Neural cell (in vitro differentiated cells): ENCODE measurements at regions not wholly inside any gene's neighbourhood (a gene's known extent, or its start where the extent isn't known, plus 50 kb on each side); places are given as distances from the start of the nearest gene placed in this dataset.

ENCODE experiments used
- H2AFZ ChIP-seq: fragments of 200-600, 300-800 bp; sonication (generic), shearing (Covaris generic); 2 replicates; pipeline ENCODE4 v1.6.0; 2014; ENCODE audit warnings: low read depth, mild to moderate bottlenecking, antibody characterized with exemption, low read length, moderate library complexity
- H3F3A ChIP-seq: fragments of 200-600 bp; shearing (Covaris generic); 2 replicates; pipeline ENCODE4 v1.6.1; 2016; ENCODE audit warnings: mild to moderate bottlenecking, moderate library complexity, mixed read lengths, antibody characterized with exemption, low read length; ENCODE audit not compliant: insufficient read depth, poor library complexity, severe bottlenecking
- H3K27ac ChIP-seq: fragments of 200-600, 300-800 bp; sonication (generic), shearing (Covaris generic); 2 replicates; pipeline ENCODE4 v1.5.1; 2014; ENCODE audit warnings: mild to moderate bottlenecking, low read length, moderate library complexity
- H3K27me3 ChIP-seq: fragments of 300-800, 200-600 bp; sonication (generic), shearing (Covaris generic); 2 replicates; pipeline ENCODE4 v1.6.0; 2014; ENCODE audit warnings: mild to moderate bottlenecking, low read depth, low read length, moderate library complexity; ENCODE audit not compliant: insufficient read depth
- H3K36me3 ChIP-seq: fragments of 300-800, 200-600 bp; sonication (generic), shearing (Covaris generic); 2 replicates; pipeline ENCODE4 v1.5.1; 2014; ENCODE audit warnings: mild to moderate bottlenecking, antibody characterized with exemption, low read length, moderate library complexity; ENCODE audit not compliant: insufficient read depth
- H3K4me2 ChIP-seq: fragments of 300-800, 200-600 bp; sonication (generic), shearing (Covaris generic); 2 replicates; pipeline ENCODE4 v1.6.0; 2014; ENCODE audit warnings: mild to moderate bottlenecking, low read length
- H3K4me3 ChIP-seq: fragments of 300-800, 200-600 bp; sonication (generic), shearing (Covaris generic); 2 replicates; pipeline ENCODE4 v1.5.1; 2014; ENCODE audit warnings: mild to moderate bottlenecking, low read length, moderate library complexity
- H3K79me2 ChIP-seq: fragments of 200-600 bp; shearing (Covaris generic); replicated peaks from 2 replicates; pipeline ENCODE4 v1.6.0; 2014; ENCODE audit warnings: mild to moderate bottlenecking, low read length, moderate library complexity; ENCODE audit not compliant: insufficient read depth
- H3K9ac ChIP-seq: fragments of 300-800, 200-600 bp; sonication (generic), shearing (Covaris generic); 2 replicates; pipeline ENCODE4 v1.6.1; 2016; ENCODE audit warnings: mild to moderate bottlenecking, low read length, mixed read lengths
- H3K9me2 ChIP-seq: fragments of 200-600 bp; shearing (Covaris generic); 2 replicates; pipeline ENCODE4 v1.6.1; 2016; ENCODE audit warnings: mild to moderate bottlenecking, low read length, mixed read lengths; ENCODE audit not compliant: insufficient read depth
- H3K9me3 ChIP-seq: fragments of 200-600, 300-800 bp; sonication (generic), shearing (Covaris generic); 2 replicates; pipeline ENCODE4 v1.6.1; 2016; ENCODE audit warnings: mild to moderate bottlenecking, mixed run types, low read length, moderate library complexity, mixed read lengths
- H4K20me1 ChIP-seq: fragments of 200-600 bp; shearing (Covaris generic); 2 replicates; pipeline ENCODE4 v1.6.1; 2016; ENCODE audit warnings: mild to moderate bottlenecking, mixed run types; ENCODE audit not compliant: insufficient read depth
- CTCF ChIP-seq: fragments of 450-650 bp; IDR thresholded peaks from 2 replicates; pipeline ENCODE4 v1.5.1; 2014; ENCODE audit warnings: antibody characterized with exemption, mild to moderate bottlenecking, moderate library complexity; ENCODE audit not compliant: poor library complexity, severe bottlenecking
- EP300 ChIP-seq: fragments of 450-650 bp; conservative IDR thresholded peaks from 2 replicates; pipeline ENCODE4 v1.6.1; 2014; ENCODE audit warnings: antibody characterized with exemption, mild to moderate bottlenecking, moderate library complexity; ENCODE audit not compliant: poor library complexity, severe bottlenecking
- EZH2 ChIP-seq: fragments of 200-600, 300-800 bp; shearing (Covaris generic), sonication (generic); IDR thresholded peaks from 2 replicates; pipeline ENCODE4 v1.6.1; 2014; ENCODE audit warnings: antibody characterized with exemption, low read length, borderline replicate concordance, mild to moderate bottlenecking; ENCODE audit not compliant: insufficient read depth, poor library complexity, severe bottlenecking
- MXI1 ChIP-seq: fragments of 450-650 bp; conservative IDR thresholded peaks from 2 replicates; pipeline ENCODE4 v1.6.1; 2014; ENCODE audit warnings: antibody characterized with exemption, mild to moderate bottlenecking; ENCODE audit not compliant: poor library complexity, severe bottlenecking
- POLR2AphosphoS5 ChIP-seq: IDR thresholded peaks from 2 replicates; pipeline ENCODE4 v1.6.1; 2012
- RAD21 ChIP-seq: fragments of 450-650 bp; conservative IDR thresholded peaks from 2 replicates; pipeline ENCODE4 v1.6.1; 2014; ENCODE audit warnings: antibody characterized with exemption, mild to moderate bottlenecking, moderate library complexity
- REST ChIP-seq: IDR thresholded peaks from 2 replicates; pipeline ENCODE4 v1.6.1; 2012; ENCODE audit warnings: borderline replicate concordance
- SMC3 ChIP-seq: fragments of 450-650 bp; conservative IDR thresholded peaks from 2 replicates; pipeline ENCODE4 v1.6.1; 2014; ENCODE audit warnings: antibody characterized with exemption, mild to moderate bottlenecking, moderate library complexity; ENCODE audit not compliant: poor library complexity
- TAF1 ChIP-seq: IDR thresholded peaks from 2 replicates; pipeline ENCODE4 v1.6.1; 2012; ENCODE audit warnings: low read depth

- Histone ChIP-seq H3K4me3 (no peak overlapping the region), H2AFZ (no peak overlapping the region), H3K36me3 (no peaks in the 10 kb centered on the region), H4K20me1 (no peaks in the 10 kb centered on the region), H3K9me3 (no peaks in the 10 kb centered on the region), H3K79me2 (no peaks in the 10 kb centered on the region), H3K9ac (no peak overlapping the region), H3K27ac (no peak overlapping the region), H3K9me2 (no peaks in the 10 kb centered on the region), H3K27me3 (no peaks in the 10 kb centered on the region), H3K4me2 (no peak overlapping the region), H3F3A (no peaks in the 10 kb centered on the region)
- TF ChIP-seq SMC3 (no peak), EZH2 (no peak), POLR2AphosphoS5 (no peak), EP300 (no peak), MXI1 (no peak), CTCF (no peak), REST (no peak), TAF1 (no peak), RAD21 (no peak)
These were observed 177.2 kb upstream of the TENM3 start for GRCh38 chr4:182066037-182066436.

GRCh38 chr4:182067828-182068227 is 175.4 kb upstream of the TENM3 start:
- no peaks in the 10 kb centered on the region for H4K20me1 ChIP-seq
- TF ChIP-seq TAF1 (no peak), CTCF (no peak), MXI1 (no peak), REST (no peak), RAD21 (no peak), EZH2 (no peak), EP300 (no peak)
- H3K27ac ChIP-seq, result no peak overlapping the region
- no peak overlapping the region for H2AFZ ChIP-seq
- no peak overlapping the region for H3K4me2 ChIP-seq
- H3K27me3 ChIP-seq, result no peaks in the 10 kb centered on the region
- no peaks in the 10 kb centered on the region for H3K36me3 ChIP-seq
- H3K9me3 ChIP-seq, result no peaks in the 10 kb centered on the region
- H3K9me2 ChIP-seq, result no peaks in the 10 kb centered on the region
- no peak overlapping the region for H3K4me3 ChIP-seq
- no peaks in the 10 kb centered on the region for H3K79me2 ChIP-seq
- H3K9ac ChIP-seq, result no peak overlapping the region
- no peaks in the 10 kb centered on the region for H3F3A ChIP-seq
